HepG2 (cell line): ENCODE measurements at regions not wholly inside any gene's neighbourhood (a gene's known extent, or its start where the extent isn't known, plus 50 kb on each side); places are given as distances from the start of the nearest gene placed in this dataset.

Experiments used
- AKAP8 ChIP-seq: sonication (generic); formaldehyde crosslinking; IDR thresholded peaks from 2 replicates; pipeline ENCODE4 v1.5.1; 2020; ENCODE audit warnings: mild to moderate bottlenecking, missing genetic modification reagents
- ATF3 ChIP-seq: sonication (generic); formaldehyde crosslinking; IDR thresholded peaks from 2 replicates; pipeline ENCODE4 v1.4.0; 2020; ENCODE audit warnings: missing genetic modification reagents
- CHD2 ChIP-seq: IDR thresholded peaks from 2 replicates; pipeline ENCODE4 v1.6.1; 2011; ENCODE audit warnings: low read depth, low read length, improper control_type of control experiment
- CTCF ChIP-seq: sonication (generic); formaldehyde crosslinking; IDR thresholded peaks from 2 replicates; pipeline ENCODE4 v1.5.0; 2020; ENCODE audit warnings: mild to moderate bottlenecking, missing genetic modification reagents, moderate library complexity
- ESRRA ChIP-seq: sonication (generic); formaldehyde crosslinking; IDR thresholded peaks from 2 replicates; pipeline ENCODE4 v1.5.1; 2020; ENCODE audit warnings: mild to moderate bottlenecking, low read depth, missing genetic modification reagents
- MAX ChIP-seq: IDR thresholded peaks from 2 replicates; pipeline ENCODE4 v1.6.1; 2012; ENCODE audit warnings: inconsistent platforms
- NFYB ChIP-seq: sonication (generic); formaldehyde crosslinking; IDR thresholded peaks from 2 replicates; pipeline ENCODE4 v1.4.0; 2020; ENCODE audit warnings: missing genetic modification reagents
- RAD21 ChIP-seq: fragments of 450-650 bp; formaldehyde crosslinking; IDR thresholded peaks from 2 replicates; pipeline ENCODE4 v1.5.0; 2020; ENCODE audit warnings: mild to moderate bottlenecking
- SETDB1 ChIP-seq: sonication (generic); formaldehyde crosslinking; IDR thresholded peaks from 2 replicates; pipeline ENCODE4 v1.5.1; 2020; ENCODE audit warnings: missing genetic modification reagents, mild to moderate bottlenecking, borderline replicate concordance
- TAF1 ChIP-seq: sonication (generic); formaldehyde crosslinking; IDR thresholded peaks from 2 replicates; pipeline ENCODE4 v1.4.0; 2020; ENCODE audit warnings: missing genetic modification reagents
- ZNF335 ChIP-seq: sonication (generic); formaldehyde crosslinking; IDR thresholded peaks from 2 replicates; pipeline ENCODE4 v1.4.0; 2020; ENCODE audit warnings: missing genetic modification reagents

GRCh38 chr12:84186433-84186832, 726.2 kb downstream of the SLC6A15 start:
- TF ChIP-seq AKAP8 (CRISPR knock-in tag) = no peak
- no peak for TF ChIP-seq CHD2
- TF ChIP-seq MAX = no peak
- no peak for TF ChIP-seq RAD21 (CRISPR knock-in tag)
- TF ChIP-seq TAF1 (CRISPR knock-in tag) = no peak
- TF ChIP-seq ESRRA (CRISPR knock-in tag) = no peak
- TF ChIP-seq ATF3 (CRISPR knock-in tag) = no peak
- no peak for TF ChIP-seq ZNF335 (CRISPR knock-in tag)
- no peak for TF ChIP-seq CTCF (CRISPR knock-in tag)
- TF ChIP-seq NFYB (CRISPR knock-in tag) = no peak
- TF ChIP-seq SETDB1 = no peak
